ENCODE measurements at regions not wholly inside any gene's neighbourhood (a gene's known extent, or its start where the extent isn't known, plus 50 kb on each side); places are given as distances from the start of the nearest gene placed in this dataset.

DNA sequence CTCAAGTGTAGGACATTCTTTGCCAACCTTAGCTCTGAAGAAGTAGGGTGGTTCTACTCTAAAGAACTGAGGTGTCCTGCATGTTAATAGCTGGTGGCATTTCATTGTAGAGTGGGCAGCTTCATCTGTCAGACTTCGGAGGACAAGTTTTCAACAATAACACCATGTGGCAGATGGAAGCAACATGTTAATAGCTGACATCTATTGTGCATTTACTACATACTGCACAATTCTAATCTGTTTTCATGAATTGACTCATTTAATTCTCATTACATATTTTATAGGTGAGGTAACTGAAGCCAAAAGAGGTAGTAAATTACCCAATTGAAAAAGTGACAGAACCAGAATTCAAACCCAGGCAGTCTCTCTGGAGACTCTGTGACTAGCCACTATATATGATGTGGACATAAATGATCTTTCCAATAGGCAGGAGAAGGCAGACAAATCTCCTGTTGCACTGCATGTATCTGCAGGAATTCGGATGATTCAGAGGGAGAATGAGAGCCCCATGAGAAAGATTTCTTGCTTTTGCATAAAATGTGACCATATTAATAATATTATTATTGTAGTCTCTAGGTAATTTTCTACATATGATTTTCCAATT, 137.2 kb upstream of the E2F7 start:
- TF ChIP-seq, protein P1, sequence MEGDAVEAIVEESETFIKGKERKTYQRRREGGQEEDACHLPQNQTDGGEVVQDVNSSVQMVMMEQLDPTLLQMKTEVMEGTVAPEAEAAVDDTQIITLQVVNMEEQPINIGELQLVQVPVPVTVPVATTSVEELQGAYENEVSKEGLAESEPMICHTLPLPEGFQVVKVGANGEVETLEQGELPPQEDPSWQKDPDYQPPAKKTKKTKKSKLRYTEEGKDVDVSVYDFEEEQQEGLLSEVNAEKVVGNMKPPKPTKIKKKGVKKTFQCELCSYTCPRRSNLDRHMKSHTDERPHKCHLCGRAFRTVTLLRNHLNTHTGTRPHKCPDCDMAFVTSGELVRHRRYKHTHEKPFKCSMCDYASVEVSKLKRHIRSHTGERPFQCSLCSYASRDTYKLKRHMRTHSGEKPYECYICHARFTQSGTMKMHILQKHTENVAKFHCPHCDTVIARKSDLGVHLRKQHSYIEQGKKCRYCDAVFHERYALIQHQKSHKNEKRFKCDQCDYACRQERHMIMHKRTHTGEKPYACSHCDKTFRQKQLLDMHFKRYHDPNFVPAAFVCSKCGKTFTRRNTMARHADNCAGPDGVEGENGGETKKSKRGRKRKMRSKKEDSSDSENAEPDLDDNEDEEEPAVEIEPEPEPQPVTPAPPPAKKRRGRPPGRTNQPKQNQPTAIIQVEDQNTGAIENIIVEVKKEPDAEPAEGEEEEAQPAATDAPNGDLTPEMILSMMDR (IDR thresholded peaks at IDR 0.05), result no peak
- TF ChIP-seq MXI1 (IDR thresholded peaks at IDR 0.05; ENCODE audit: low read depth, low read length) (no peak), RCOR1 (IDR thresholded peaks at IDR 0.05; ENCODE audit: low read length) (no peak), CHD2 (IDR thresholded peaks at IDR 0.05; ENCODE audit: low read length, partially characterized antibody) (no peak), GABPA (IDR thresholded peaks at IDR 0.05; ENCODE audit: low read depth) (no peak), RFX5 (IDR thresholded peaks at IDR 0.05; ENCODE audit: low read length) (no peak), EZH2phosphoT487 (IDR thresholded peaks at IDR 0.05; ENCODE audit: borderline replicate concordance, low read depth) (no peak), SMC3 (IDR thresholded peaks at IDR 0.05; ENCODE audit: low read depth, low read length) (no peak), SIN3A (IDR thresholded peaks at IDR 0.05; ENCODE audit: borderline replicate concordance, low read depth, low read length) (no peak), TCF12 (IDR thresholded peaks at IDR 0.05) (peak; percentile 34; the same call in 1 of the 2 replicates)
